ENCODE measurements at regions not wholly inside any gene's neighbourhood (a gene's known extent, or its start where the extent isn't known, plus 50 kb on each side); places are given as distances from the start of the nearest gene placed in this dataset.

DNA sequence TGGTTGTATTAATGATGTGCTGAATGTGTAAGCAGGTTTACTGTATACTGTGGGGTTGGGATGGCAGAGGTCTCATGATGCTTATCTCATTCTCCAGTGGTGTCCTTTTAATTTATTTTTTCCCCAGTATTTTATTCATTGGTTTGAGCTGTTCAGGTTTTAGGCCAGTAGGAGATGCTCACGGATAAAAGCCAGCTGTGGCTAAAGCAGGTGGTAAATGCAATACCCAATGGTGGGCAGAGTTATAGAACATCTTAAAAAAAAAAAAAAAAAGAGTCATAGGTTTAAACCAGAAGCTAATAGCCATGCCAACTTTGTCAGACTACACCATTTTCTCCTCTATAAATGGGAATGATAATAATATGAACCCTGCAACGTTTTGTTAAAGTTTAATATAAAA is 57.8 kb upstream of the NEUROD1 start:
- TF ChIP-seq POLR2A (IDR thresholded peaks at IDR 0.05; ENCODE audit: low read depth, low read length) (no peak), POLR2AphosphoS5 (IDR thresholded peaks at IDR 0.05; ENCODE audit: low read depth, low read length) (no peak), SPI1 (IDR thresholded peaks at IDR 0.05; ENCODE audit: low read depth, low read length) (no peak), TAF1 (IDR thresholded peaks at IDR 0.05; ENCODE audit: low read depth, low read length) (no peak)

All from GM12891 (cell line).